Kidney epithelial cell (primary cell): ENCODE measurements at regions not wholly inside any gene's neighbourhood (a gene's known extent, or its start where the extent isn't known, plus 50 kb on each side); places are given as distances from the start of the nearest gene placed in this dataset.

Experiments used
- DNase-seq: peaks from one replicate; pipeline ENCODE4 v3.0.0-alpha.2; 2010; ENCODE audit warnings: low read depth
- H3K27me3 ChIP-seq: 2 replicates; pipeline ENCODE4 v1.6.0; 2011; ENCODE audit warnings: low read length; ENCODE audit not compliant: control insufficient read depth, insufficient read depth
- H3K36me3 ChIP-seq: 2 replicates; pipeline ENCODE4 v1.5.1; 2011; ENCODE audit warnings: low read length; ENCODE audit not compliant: control insufficient read depth, insufficient read depth
- H3K4me3 ChIP-seq: 2 replicates; pipeline ENCODE4 v1.5.1; 2011; ENCODE audit warnings: low read depth, mild to moderate bottlenecking, control low read depth, low read length
- CTCF ChIP-seq: IDR thresholded peaks from 2 replicates; pipeline ENCODE4 v1.5.1; 2011; ENCODE audit warnings: mild to moderate bottlenecking, moderate library complexity, low read length, control low read depth, inconsistent platforms; ENCODE audit not compliant: insufficient read depth, poor library complexity, severe bottlenecking

GRCh38 chr1:228546541-228547463 is 59.6 kb downstream of the RNF187 start:
- no peak for DNase-seq
- Histone ChIP-seq H3K4me3 (no peak overlapping the region), H3K27me3 (no peaks in the 10 kb centered on the region), H3K36me3 (no peaks in the 10 kb centered on the region)
- no peak for TF ChIP-seq CTCF

- Histone ChIP-seq H3K27me3 (no peaks in the 10 kb centered on the region), H3K36me3 (no peaks in the 10 kb centered on the region), H3K4me3 (no peak overlapping the region)
- TF ChIP-seq CTCF, result no peak
- DNase-seq, result no peak
Measured at GRCh38 chr1:228547464-228547792, 60.2 kb downstream of the RNF187 start.

GRCh38 chr1:228548788-228549187 is 61.6 kb downstream of the RNF187 start:
- H3K4me3 ChIP-seq, result no peak overlapping the region
- H3K27me3 ChIP-seq, result no peaks in the 10 kb centered on the region
- no peaks in the 10 kb centered on the region for H3K36me3 ChIP-seq
- no peak for DNase-seq
- no peak for TF ChIP-seq CTCF

GRCh38 chr1:228552596-228553176 is 65.5 kb downstream of the RNF187 start:
- no peak for TF ChIP-seq CTCF
- Histone ChIP-seq H3K36me3 (no peaks in the 10 kb centered on the region), H3K27me3 (peaks cover 3% of the 10 kb centered on the region), H3K4me3 (no peak overlapping the region)
- DNase-seq, result no peak

- no peak for TF ChIP-seq CTCF
- Histone ChIP-seq H3K27me3 (peaks cover 3% of the 10 kb centered on the region), H3K4me3 (no peak overlapping the region), H3K36me3 (no peaks in the 10 kb centered on the region)
- no peak for DNase-seq
Measured at GRCh38 chr1:228554107-228554506, 66.9 kb downstream of the RNF187 start.
